Naive thymus-derived CD4-positive, alpha-beta T cell (primary cell): ENCODE measurements at regions not wholly inside any gene's neighbourhood (a gene's known extent, or its start where the extent isn't known, plus 50 kb on each side); places are given as distances from the start of the nearest gene placed in this dataset.
"Not testable (repeated sequence)": the region's sequence is repeated elsewhere in the genome, so short reads cannot be mapped to it uniquely, and the experiment has no call there.

Experiments
- ATAC-seq: fragments of 150-1000 bp; cut with Tn5 transposase; 2 replicates; pipeline ENCODE4 v1.10.0; 2021; ENCODE audit warnings: mild to moderate bottlenecking, moderate library complexity
- CTCF ChIA-PET: fragments of 350-600 bp; sonication (Branson Sonifier 250); formaldehyde crosslinking; loops from one replicate; lab custom pipeline; 2021; ENCODE audit warnings: antibody characterized with exemption; lab: Charles Lee
- POLR2A ChIA-PET: fragments of 350-600 bp; sonication (Branson Sonifier 250); formaldehyde crosslinking; loops from one replicate; lab custom pipeline; 2021; ENCODE audit warnings: antibody characterized with exemption, inconsistent platforms; lab: Charles Lee
- DNase-seq, 9 donors: peaks; one replicate each; pipeline versions ENCODE4 v3.0.0 to v3.0.0-alpha.2; 2020 to 2022; ENCODE audit warnings: mixed read lengths in 1 of 9
- H3K27ac ChIP-seq: one replicate; pipeline ENCODE4 v1.7.0; 2013; ENCODE audit warnings: mild to moderate bottlenecking, low read depth, low read length, moderate library complexity
- H3K27me3 ChIP-seq, 2 donors: one replicate each; pipeline ENCODE4 v1.7.0; 2013; ENCODE audit warnings: low read length in 2 of 2, mild to moderate bottlenecking in 2 of 2, moderate library complexity in 2 of 2; ENCODE audit not compliant: control insufficient read depth in 2 of 2, insufficient read depth in 2 of 2
- H3K36me3 ChIP-seq, 3 experiments: 1 replicate in 2 of 3; 2 replicates in 1 of 3; pipeline ENCODE4 v1.7.0; 2013; ENCODE audit warnings: low read length in 3 of 3, mild to moderate bottlenecking in 3 of 3, moderate library complexity in 1 of 3; ENCODE audit not compliant: insufficient read depth in 3 of 3, control insufficient read depth in 2 of 3
- H3K4me1 ChIP-seq, 2 donors: one replicate each; pipeline ENCODE4 v1.7.0; 2013; ENCODE audit warnings: low read length in 2 of 2, mild to moderate bottlenecking in 2 of 2, moderate library complexity in 1 of 2; ENCODE audit not compliant: control insufficient read depth in 2 of 2, insufficient read depth in 2 of 2
- H3K4me3 ChIP-seq: 2 replicates; pipeline ENCODE4 v1.7.0; 2013; ENCODE audit warnings: mild to moderate bottlenecking, low read length
- H3K9me3 ChIP-seq, 3 experiments: 1 replicate in 2 of 3; 2 replicates in 1 of 3; pipeline ENCODE4 v1.7.0; 2013; ENCODE audit warnings: low read length in 3 of 3; ENCODE audit not compliant: control insufficient read depth in 2 of 3
- H3K27ac Mint-ChIP-seq, 9 donors: one replicate each; pipeline ENCODE4 v1.8.0; 2020 to 2022; ENCODE audit warnings: mixed read lengths in 9 of 9, mild to moderate bottlenecking in 8 of 9, moderate library complexity in 5 of 9, inconsistent platforms in 2 of 9
- H3K27me3 Mint-ChIP-seq, 5 donors: one replicate each; pipeline ENCODE4 v1.8.0; 2021 to 2022; ENCODE audit warnings: mixed read lengths in 5 of 5, mild to moderate bottlenecking in 1 of 5
- H3K36me3 Mint-ChIP-seq, 5 donors: one replicate each; pipeline ENCODE4 v1.8.0; 2020 to 2022; ENCODE audit warnings: mixed read lengths in 5 of 5, mild to moderate bottlenecking in 3 of 5, inconsistent platforms in 1 of 5
- H3K4me1 Mint-ChIP-seq, 7 donors: one replicate each; pipeline ENCODE4 v1.8.0; 2020 to 2022; ENCODE audit warnings: mixed read lengths in 7 of 7, mild to moderate bottlenecking in 3 of 7, inconsistent platforms in 1 of 7
- H3K4me3 Mint-ChIP-seq, 10 donors: one replicate each; pipeline ENCODE4 v1.8.0; 2020 to 2022; ENCODE audit warnings: mild to moderate bottlenecking in 10 of 10, mixed read lengths in 10 of 10, moderate library complexity in 6 of 10, inconsistent platforms in 2 of 10
- H3K9me3 Mint-ChIP-seq, 11 donors: one replicate each; pipeline ENCODE4 v1.8.0; 2020 to 2022; ENCODE audit warnings: mixed read lengths in 11 of 11, mild to moderate bottlenecking in 4 of 11, inconsistent platforms in 1 of 11, moderate library complexity in 1 of 11
- intact Hi-C, 2 donors: fragments of 100-400 bp; cut with micrococcal nuclease; formaldehyde crosslinking; loops; one replicate each; pipeline ENCODE4 v1.15.1; 2023

- CTCF ChIA-PET = no interaction called here
- Mint-ChIP-seq H3K36me3 (peaks cover 0 to 3% (median 0%) of the 10 kb centered on the region in 5 donors), H3K27ac (no peak overlapping the region), H3K4me1 (peaks cover 0 to 9% (median 4%) of the 10 kb centered on the region in 7 donors), H3K27me3 (no peaks in the 10 kb centered on the region), H3K9me3 (peaks cover 0 to 16% (median 2%) of the 10 kb centered on the region in 11 donors), H3K4me3 (no peak overlapping the region)
- H3K4me1 ChIP-seq = no peaks in the 10 kb centered on the region
- POLR2A ChIA-PET = interaction anchor here (0.6 kb wide), 1 partner anchor 316 kb away, joined by 3 read pairs; no protein-coding TSS in a partner anchor
- H3K27me3 ChIP-seq = no peaks in the 10 kb centered on the region
- H3K27ac ChIP-seq = no peak overlapping the region
- intact Hi-C loops = no loop called here
- DNase-seq = no peak
- H3K9me3 ChIP-seq = no peaks in the 10 kb centered on the region
- no peak for ATAC-seq
- no peaks in the 10 kb centered on the region for H3K36me3 ChIP-seq
- H3K4me3 ChIP-seq = no peak overlapping the region
These were observed 185.4 kb upstream of the MTMR8 start for GRCh38 chrX:64580605-64581004.

DNA sequence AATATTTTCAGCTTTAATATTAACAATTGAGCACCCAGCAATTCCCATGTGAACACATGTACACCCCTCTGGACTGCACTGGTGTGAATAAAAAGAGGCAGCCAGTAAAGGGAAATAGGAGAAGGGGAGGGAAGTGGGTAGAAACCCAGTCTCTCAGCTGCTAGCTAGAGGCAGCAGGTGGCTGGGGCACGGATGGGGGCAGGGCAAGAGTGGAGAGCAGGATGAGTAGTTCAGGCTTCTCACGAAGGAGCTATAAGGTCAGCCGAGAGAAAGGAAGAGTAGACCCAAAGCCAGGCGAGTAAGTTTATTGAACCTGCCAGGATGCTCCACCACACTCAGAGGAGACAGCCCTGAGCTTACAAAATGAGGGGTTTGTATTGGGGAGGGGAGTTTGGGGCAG, 184.8 kb upstream of the MTMR8 start:
- no peaks in the 10 kb centered on the region for H3K27me3 Mint-ChIP-seq
- no peak overlapping the region for H3K4me3 Mint-ChIP-seq
- H3K36me3 ChIP-seq = no peaks in the 10 kb centered on the region
- H3K27ac ChIP-seq = no peak overlapping the region
- no peaks in the 10 kb centered on the region for H3K27me3 ChIP-seq
- H3K4me1 Mint-ChIP-seq = peaks cover 0 to 9% (median 4%) of the 10 kb centered on the region in 7 donors
- no peak for ATAC-seq
- no peak overlapping the region for H3K27ac Mint-ChIP-seq
- ChIA-PET POLR2A (no interaction called here), CTCF (no interaction called here)
- no peaks in the 10 kb centered on the region for H3K4me1 ChIP-seq
- peaks cover 0 to 5% (median 0%) of the 10 kb centered on the region in 5 donors for H3K36me3 Mint-ChIP-seq
- peak in 2 of 9 donors; percentile 1 to 2 for DNase-seq
- H3K9me3 Mint-ChIP-seq = peaks cover 0 to 21% (median 4%) of the 10 kb centered on the region in 11 donors
- no peaks in the 10 kb centered on the region for H3K9me3 ChIP-seq
- no peak overlapping the region for H3K4me3 ChIP-seq
- intact Hi-C loops = no loop called here

DNA sequence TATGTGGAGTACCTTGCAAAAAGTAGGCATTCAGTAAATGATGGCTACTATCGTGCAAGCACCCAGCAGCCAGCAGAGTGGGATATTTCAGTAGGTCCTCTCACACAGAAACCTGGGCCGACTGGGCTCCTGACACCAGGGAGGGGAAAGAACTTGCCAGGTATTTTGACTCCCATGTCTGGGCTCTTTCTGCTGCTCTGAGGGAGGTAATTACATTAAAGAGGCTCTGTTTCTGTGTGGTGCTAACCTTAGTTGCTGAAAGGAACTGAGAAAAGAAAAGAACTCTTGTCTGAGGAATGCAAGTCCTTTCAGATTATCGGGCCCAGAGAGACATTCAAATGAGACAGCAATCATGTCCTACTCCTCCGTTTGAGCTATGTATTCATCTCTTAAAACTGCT, 175.8 kb upstream of the MTMR8 start:
- Mint-ChIP-seq H3K4me3 (no peak overlapping the region), H3K27me3 (no peaks in the 10 kb centered on the region), H3K9me3 (peaks cover 4 to 37% (median 14%) of the 10 kb centered on the region in 11 donors), H3K36me3 (peaks cover 0 to 5% (median 4%) of the 10 kb centered on the region in 5 donors), H3K27ac (no peak overlapping the region), H3K4me1 (peaks cover 0 to 13% (median 3%) of the 10 kb centered on the region in 7 donors)
- Histone ChIP-seq H3K27me3 (no peaks in the 10 kb centered on the region), H3K4me1 (no peaks in the 10 kb centered on the region), H3K4me3 (no peak overlapping the region), H3K9me3 (no peaks in the 10 kb centered on the region), H3K27ac (no peak overlapping the region), H3K36me3 (no peaks in the 10 kb centered on the region)
- no peak for ATAC-seq
- intact Hi-C loops = no loop called here
- ChIA-PET CTCF (no interaction called here), POLR2A (no interaction called here)
- DNase-seq = no peak

DNA sequence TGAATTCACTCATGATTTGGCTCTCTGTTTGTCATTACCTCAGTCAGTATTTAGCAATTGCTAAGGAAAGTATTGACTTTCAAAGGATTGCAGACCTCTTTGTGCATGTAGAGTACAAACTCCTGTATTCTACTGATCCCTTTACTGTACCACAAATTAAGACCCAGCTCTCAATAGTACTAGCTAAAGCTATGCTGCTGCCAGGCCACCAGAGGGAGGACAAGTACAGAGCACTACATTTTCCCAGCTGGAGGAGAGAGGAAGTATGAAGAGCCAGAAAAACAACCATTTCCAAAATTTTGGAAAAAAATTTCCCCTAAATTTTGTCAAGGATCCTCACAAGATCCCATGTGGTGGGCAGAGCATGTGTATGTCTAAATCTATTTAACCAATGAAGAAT, 175.0 kb upstream of the MTMR8 start:
- DNase-seq (no peak), ATAC-seq (no peak)
- intact Hi-C loops = no loop called here
- Histone ChIP-seq H3K4me3 (no peak overlapping the region), H3K9me3 (no peaks in the 10 kb centered on the region), H3K27ac (no peak overlapping the region), H3K4me1 (no peaks in the 10 kb centered on the region), H3K27me3 (no peaks in the 10 kb centered on the region), H3K36me3 (no peaks in the 10 kb centered on the region)
- Mint-ChIP-seq H3K4me1 (peaks cover 0 to 13% (median 3%) of the 10 kb centered on the region in 7 donors), H3K9me3 (peaks cover 0 to 29% (median 12%) of the 10 kb centered on the region in 11 donors), H3K27ac (no peak overlapping the region), H3K4me3 (no peak overlapping the region), H3K27me3 (no peaks in the 10 kb centered on the region), H3K36me3 (peaks cover 0 to 5% (median 2%) of the 10 kb centered on the region in 5 donors)
- ChIA-PET POLR2A (no interaction called here), CTCF (no interaction called here)

GRCh38 chrX:64565348-64565747, 170.1 kb upstream of the MTMR8 start:
- POLR2A ChIA-PET, H3K27ac Mint-ChIP-seq, H3K4me1 ChIP-seq, intact Hi-C loops, H3K27ac ChIP-seq, H3K4me1 Mint-ChIP-seq, H3K36me3 Mint-ChIP-seq, H3K9me3 ChIP-seq, ATAC-seq, DNase-seq, H3K27me3 ChIP-seq, H3K27me3 Mint-ChIP-seq, H3K4me3 ChIP-seq, CTCF ChIA-PET, H3K36me3 ChIP-seq, H3K4me3 Mint-ChIP-seq: not testable (repeated sequence)
- H3K9me3 Mint-ChIP-seq = peaks cover 0 to 20% (median 8%) of the 10 kb centered on the region in 11 donors

- H3K4me1 Mint-ChIP-seq, H3K4me3 ChIP-seq, H3K4me3 Mint-ChIP-seq, H3K27ac Mint-ChIP-seq, H3K27ac ChIP-seq, H3K27me3 Mint-ChIP-seq, CTCF ChIA-PET, H3K4me1 ChIP-seq, POLR2A ChIA-PET, H3K36me3 Mint-ChIP-seq, ATAC-seq, intact Hi-C loops, H3K27me3 ChIP-seq, DNase-seq, H3K36me3 ChIP-seq, H3K9me3 ChIP-seq: not testable (repeated sequence)
- H3K9me3 Mint-ChIP-seq = peaks cover 0 to 28% (median 9%) of the 10 kb centered on the region in 11 donors
These were observed 154.0 kb upstream of the MTMR8 start for GRCh38 chrX:64549236-64549635.

DNA sequence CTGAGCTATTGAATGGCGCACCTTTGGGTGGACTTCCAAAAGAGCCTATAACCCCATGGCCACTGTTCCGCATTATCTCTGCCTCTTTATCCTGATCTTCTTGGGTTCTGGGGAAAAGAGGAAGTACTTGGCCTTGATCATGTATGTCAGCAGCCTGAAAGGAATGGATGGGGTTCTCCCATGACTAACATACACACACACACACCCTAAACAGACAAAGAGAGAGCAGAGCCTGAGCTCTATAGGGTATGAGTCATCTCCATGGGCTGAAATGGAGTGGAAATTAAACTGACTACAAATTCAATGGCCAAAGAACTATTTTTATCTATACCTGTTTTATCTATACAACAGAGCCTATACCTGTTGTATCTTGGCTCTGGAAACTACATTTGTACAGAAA, 141.5 kb upstream of the MTMR8 start:
- Mint-ChIP-seq H3K4me1 (no peaks in the 10 kb centered on the region), H3K27me3 (no peaks in the 10 kb centered on the region), H3K9me3 (peaks cover 0 to 3% (median 0%) of the 10 kb centered on the region in 11 donors), H3K27ac (no peak overlapping the region), H3K4me3 (no peak overlapping the region), H3K36me3 (no peaks in the 10 kb centered on the region)
- no peak overlapping the region for H3K27ac ChIP-seq
- H3K27me3 ChIP-seq = no peaks in the 10 kb centered on the region
- ChIA-PET CTCF (no interaction called here), POLR2A (no interaction called here)
- no peaks in the 10 kb centered on the region for H3K9me3 ChIP-seq
- H3K4me3 ChIP-seq = no peak overlapping the region
- intact Hi-C loops = no loop called here
- H3K4me1 ChIP-seq = no peaks in the 10 kb centered on the region
- DNase-seq (no peak), ATAC-seq (no peak)
- no peaks in the 10 kb centered on the region for H3K36me3 ChIP-seq
